Lower lobe of right lung (tissue), 2 donors: ENCODE measurements at regions not wholly inside any gene's neighbourhood (a gene's known extent, or its start where the extent isn't known, plus 50 kb on each side); places are given as distances from the start of the nearest gene placed in this dataset.

Source experiments
- ATAC-seq, 2 donors: fragments of 200-7000 bp; cut with Tn5 transposase; one replicate each; pipeline ENCODE4 v1.9.1; 2020 to 2022; ENCODE audit warnings: mild to moderate bottlenecking in 2 of 2, moderate library complexity in 2 of 2
- DNase-seq: peaks from one replicate; pipeline ENCODE4 v3.0.0-alpha.2; 2020
- H3K27ac ChIP-seq: fragments of 200-600 bp; one replicate; pipeline ENCODE4 v1.8.0; 2022
- H3K27me3 ChIP-seq: fragments of 200-600 bp; one replicate; pipeline ENCODE4 v1.8.0; 2022; ENCODE audit warnings: low read depth
- H3K36me3 ChIP-seq: fragments of 200-600 bp; one replicate; pipeline ENCODE4 v1.8.0; 2022; ENCODE audit warnings: mild to moderate bottlenecking
- H3K4me1 ChIP-seq: fragments of 200-600 bp; one replicate; pipeline ENCODE4 v1.8.0; 2022
- H3K4me3 ChIP-seq: fragments of 200-600 bp; one replicate; pipeline ENCODE4 v1.8.0; 2022; ENCODE audit warnings: mild to moderate bottlenecking
- H3K9me3 ChIP-seq: fragments of 200-600 bp; one replicate; pipeline ENCODE4 v1.8.0; 2022
- intact Hi-C: fragments of 100-400 bp; cut with DNase I; formaldehyde crosslinking; loops from one replicate; pipeline ENCODE4 v1.11.0; 2022
- TF ChIP-seq, protein P1 (sequence below): fragments of 200-600 bp; IDR thresholded peaks from one replicate; pipeline ENCODE4 v1.8.0; 2022; ENCODE audit warnings: antibody characterized with exemption, mild to moderate bottlenecking
- donor health status: DM: no; HTN: yes; CAD: no; lungs with severe emphysema.

DNA sequence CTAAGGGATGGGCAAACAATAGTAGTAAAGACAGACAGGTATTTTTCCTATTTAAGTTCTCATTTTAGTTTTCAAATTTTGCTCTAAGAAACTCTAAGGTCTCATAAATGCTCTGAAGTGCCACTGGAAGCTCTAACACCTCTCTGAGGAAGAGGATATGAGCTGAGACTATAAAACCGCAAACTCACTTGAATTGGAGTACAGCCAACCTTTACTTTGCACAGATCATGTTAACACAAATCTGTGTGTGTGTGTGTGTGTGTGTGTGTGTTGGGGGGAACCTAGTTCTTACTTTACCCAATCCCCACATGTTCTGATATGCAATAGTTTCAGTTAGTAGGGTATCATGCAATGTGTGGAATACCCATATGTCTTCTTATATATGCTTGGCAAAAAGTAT, 446.8 kb downstream of the CHL1 start:
- no peaks in the 10 kb centered on the region for H3K27me3 ChIP-seq
- H3K36me3 ChIP-seq = no peaks in the 10 kb centered on the region
- intact Hi-C loops = no loop called here
- DNase-seq (no peak), ATAC-seq (no peak)
- no peak overlapping the region for H3K27ac ChIP-seq
- H3K9me3 ChIP-seq = no peaks in the 10 kb centered on the region
- H3K4me1 ChIP-seq = no peaks in the 10 kb centered on the region
- H3K4me3 ChIP-seq = no peak overlapping the region
- TF ChIP-seq, protein P1, sequence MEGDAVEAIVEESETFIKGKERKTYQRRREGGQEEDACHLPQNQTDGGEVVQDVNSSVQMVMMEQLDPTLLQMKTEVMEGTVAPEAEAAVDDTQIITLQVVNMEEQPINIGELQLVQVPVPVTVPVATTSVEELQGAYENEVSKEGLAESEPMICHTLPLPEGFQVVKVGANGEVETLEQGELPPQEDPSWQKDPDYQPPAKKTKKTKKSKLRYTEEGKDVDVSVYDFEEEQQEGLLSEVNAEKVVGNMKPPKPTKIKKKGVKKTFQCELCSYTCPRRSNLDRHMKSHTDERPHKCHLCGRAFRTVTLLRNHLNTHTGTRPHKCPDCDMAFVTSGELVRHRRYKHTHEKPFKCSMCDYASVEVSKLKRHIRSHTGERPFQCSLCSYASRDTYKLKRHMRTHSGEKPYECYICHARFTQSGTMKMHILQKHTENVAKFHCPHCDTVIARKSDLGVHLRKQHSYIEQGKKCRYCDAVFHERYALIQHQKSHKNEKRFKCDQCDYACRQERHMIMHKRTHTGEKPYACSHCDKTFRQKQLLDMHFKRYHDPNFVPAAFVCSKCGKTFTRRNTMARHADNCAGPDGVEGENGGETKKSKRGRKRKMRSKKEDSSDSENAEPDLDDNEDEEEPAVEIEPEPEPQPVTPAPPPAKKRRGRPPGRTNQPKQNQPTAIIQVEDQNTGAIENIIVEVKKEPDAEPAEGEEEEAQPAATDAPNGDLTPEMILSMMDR = no peak

DNA sequence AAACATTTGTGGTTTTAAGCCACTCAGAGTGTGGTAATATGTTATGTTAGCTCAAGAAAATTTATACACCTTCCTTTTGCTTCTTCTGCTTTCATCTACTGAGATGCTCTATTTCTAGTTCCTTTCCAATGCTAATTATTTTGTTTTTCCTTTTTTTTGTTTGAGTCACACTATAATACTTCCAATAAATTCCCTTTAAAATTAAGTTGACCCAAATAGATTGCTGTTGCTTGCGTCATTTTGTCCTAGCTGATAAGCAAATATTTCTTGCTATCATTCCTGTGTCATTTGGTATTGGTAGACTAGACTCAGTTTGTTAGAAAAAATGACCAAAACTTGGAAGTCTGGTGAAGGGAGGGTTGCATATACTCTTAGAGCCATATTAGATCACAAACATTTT, 437.0 kb upstream of the CNTN6 start:
- Histone ChIP-seq H3K27ac (no peak overlapping the region), H3K4me1 (no peaks in the 10 kb centered on the region), H3K27me3 (no peaks in the 10 kb centered on the region), H3K9me3 (no peaks in the 10 kb centered on the region), H3K4me3 (no peak overlapping the region), H3K36me3 (no peaks in the 10 kb centered on the region)
- TF ChIP-seq, protein P1 = no peak
- DNase-seq (no peak), ATAC-seq (no peak)
- intact Hi-C loops = no loop called here

DNA sequence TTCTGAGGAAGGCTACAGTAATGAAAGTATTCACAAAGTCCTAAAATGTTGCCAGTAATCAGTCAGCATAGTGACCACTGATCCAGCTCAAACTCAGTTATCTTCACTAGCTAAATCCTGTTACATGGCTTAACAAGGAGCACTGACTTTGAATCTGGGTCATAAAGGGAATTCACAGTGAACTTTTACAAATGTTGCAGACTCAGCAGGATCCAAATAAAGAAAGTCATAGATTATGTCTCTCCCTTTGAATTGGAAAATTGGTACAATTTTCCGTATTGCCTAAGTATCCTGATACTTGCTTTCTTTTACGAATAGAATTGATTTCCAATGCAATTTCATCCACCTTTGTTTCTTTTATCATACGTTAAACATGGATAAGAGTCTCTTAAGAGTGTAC, 431.5 kb upstream of the CNTN6 start:
- TF ChIP-seq, protein P1 = no peak
- ATAC-seq (no peak), DNase-seq (no peak)
- Histone ChIP-seq H3K36me3 (no peaks in the 10 kb centered on the region), H3K27ac (no peak overlapping the region), H3K9me3 (no peaks in the 10 kb centered on the region), H3K4me1 (no peaks in the 10 kb centered on the region), H3K27me3 (no peaks in the 10 kb centered on the region), H3K4me3 (no peak overlapping the region)
- intact Hi-C loops = no loop called here

DNA sequence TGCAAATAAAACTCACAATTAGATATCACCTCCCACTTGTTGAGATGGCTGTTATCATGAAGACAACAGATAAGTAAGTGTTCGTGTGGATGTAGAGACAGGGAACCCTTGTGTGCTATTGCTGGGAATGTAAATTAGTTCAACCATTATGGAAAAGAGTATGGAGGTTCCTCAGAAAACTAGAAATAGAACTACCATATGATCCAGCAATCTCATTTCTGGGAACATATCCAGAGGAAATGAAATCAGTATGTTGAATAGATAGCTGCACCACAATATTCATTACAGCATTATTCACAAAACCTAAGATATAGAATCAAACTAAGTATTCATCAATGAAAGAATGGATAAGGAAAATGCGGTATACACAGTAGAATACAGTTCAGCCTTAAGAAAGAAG, 418.7 kb upstream of the CNTN6 start:
- DNase-seq (no peak), ATAC-seq (no peak)
- no peaks in the 10 kb centered on the region for H3K27me3 ChIP-seq
- H3K27ac ChIP-seq = no peak overlapping the region
- intact Hi-C loops = no loop called here
- H3K4me3 ChIP-seq = no peak overlapping the region
- peaks cover 3% of the 10 kb centered on the region for H3K9me3 ChIP-seq
- H3K4me1 ChIP-seq = no peaks in the 10 kb centered on the region
- H3K36me3 ChIP-seq = no peaks in the 10 kb centered on the region
- TF ChIP-seq, protein P1 = no peak

DNA sequence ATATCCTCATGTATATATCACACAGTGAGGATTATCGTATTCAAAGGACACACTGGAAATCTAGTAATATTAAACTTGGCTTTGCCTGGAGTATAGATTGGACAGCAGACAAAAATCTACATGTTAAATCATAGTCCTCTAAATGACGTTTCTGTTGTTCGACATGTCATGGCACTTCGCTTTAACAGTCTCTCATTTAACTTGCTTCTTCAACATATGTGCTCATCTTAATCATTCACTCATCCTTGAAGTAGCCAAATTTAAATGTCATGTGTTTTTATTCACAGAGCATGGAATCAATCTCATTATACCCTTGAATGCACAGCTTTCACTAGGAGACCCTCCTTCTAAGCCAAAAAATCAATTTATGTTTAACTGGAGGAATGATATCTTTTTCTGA, 417.0 kb upstream of the CNTN6 start:
- H3K9me3 ChIP-seq = peaks cover 3% of the 10 kb centered on the region
- DNase-seq = no peak
- no peak overlapping the region for H3K4me3 ChIP-seq
- H3K27me3 ChIP-seq = no peaks in the 10 kb centered on the region
- no peaks in the 10 kb centered on the region for H3K36me3 ChIP-seq
- no peak overlapping the region for H3K27ac ChIP-seq
- TF ChIP-seq, protein P1 = no peak
- no peak for ATAC-seq
- no peaks in the 10 kb centered on the region for H3K4me1 ChIP-seq
- intact Hi-C loops = no loop called here

DNA sequence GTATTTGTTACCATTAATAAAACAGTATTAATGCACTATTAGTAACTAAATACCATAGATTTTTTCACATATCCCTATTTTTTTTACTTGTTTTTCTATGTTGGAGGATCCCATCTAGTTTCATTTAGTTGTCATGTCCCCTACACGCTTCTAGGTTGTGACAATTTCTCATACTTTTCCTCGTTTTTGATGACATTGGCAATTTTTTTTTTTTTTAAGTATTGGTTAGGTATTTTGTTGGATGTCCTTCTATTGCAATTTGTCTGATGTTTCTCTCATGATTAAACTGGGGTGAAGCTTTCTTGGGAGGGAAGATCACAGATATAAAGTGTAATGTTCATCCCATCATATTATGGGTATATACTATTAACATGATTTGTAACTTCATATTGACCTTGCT, 409.1 kb upstream of the CNTN6 start:
- Histone ChIP-seq H3K4me3 (no peak overlapping the region), H3K27ac (no peak overlapping the region), H3K27me3 (no peaks in the 10 kb centered on the region), H3K9me3 (no peaks in the 10 kb centered on the region), H3K36me3 (no peaks in the 10 kb centered on the region), H3K4me1 (no peaks in the 10 kb centered on the region)
- TF ChIP-seq, protein P1 = no peak
- DNase-seq = no peak
- intact Hi-C loops = no loop called here
- no peak for ATAC-seq
